OCI-M2 (cell line): ENCODE measurements at regions not wholly inside any gene's neighbourhood (a gene's known extent, or its start where the extent isn't known, plus 50 kb on each side); places are given as distances from the start of the nearest gene placed in this dataset.
"Not testable (repeated sequence)": the region's sequence is repeated elsewhere in the genome, so short reads cannot be mapped to it uniquely, and the experiment has no call there.

ENCODE experiments used
- DNase-seq: peaks from one replicate; lab custom pipeline; 2025; ENCODE audit not compliant: unreplicated experiment; lab: John Stamatoyannopoulos, UW

DNA sequence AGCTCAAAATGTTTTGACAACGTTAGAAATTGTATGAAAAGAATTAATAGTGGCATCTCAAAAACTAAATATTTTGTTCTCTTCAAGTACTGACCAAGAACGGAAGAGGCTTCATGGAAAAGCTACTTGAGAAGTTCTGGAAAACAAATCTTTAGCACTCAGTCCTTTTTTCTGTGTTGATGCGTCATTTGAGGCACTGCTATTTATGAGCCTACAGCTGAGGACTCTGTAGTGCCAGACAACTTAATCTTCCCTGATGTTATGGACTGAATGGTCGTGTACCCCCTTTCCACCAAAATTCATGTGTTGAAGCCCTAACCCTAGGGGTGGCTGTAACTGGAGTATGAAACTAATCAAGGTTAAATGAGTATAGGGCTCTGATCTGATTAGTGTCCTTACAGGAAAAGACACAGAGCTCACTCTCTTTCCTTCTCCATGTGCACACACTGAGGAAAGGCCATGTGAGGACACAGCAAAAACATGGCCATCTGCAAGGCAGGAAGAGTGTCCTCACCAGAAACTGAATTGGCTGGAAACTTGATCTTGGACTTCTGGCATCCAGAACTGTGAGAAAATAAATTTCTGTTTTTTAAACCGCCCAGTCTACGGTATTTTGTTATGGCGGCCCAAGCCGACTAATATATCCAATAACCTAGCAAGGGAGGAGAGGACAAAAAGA is 337.0 kb upstream of the CLEC14A start:
- no peak for DNase-seq

GRCh38 chr14:38589747-38590350 is 334.0 kb upstream of the CLEC14A start:
- no peak for DNase-seq

GRCh38 chr14:38583471-38583870 is 327.6 kb upstream of the CLEC14A start:
- no peak for DNase-seq

GRCh38 chr14:38578278-38578681 is 322.4 kb upstream of the CLEC14A start:
- no peak for DNase-seq

- no peak for DNase-seq
Observed at GRCh38 chr14:38567703-38568102, 311.8 kb upstream of the CLEC14A start.

DNA sequence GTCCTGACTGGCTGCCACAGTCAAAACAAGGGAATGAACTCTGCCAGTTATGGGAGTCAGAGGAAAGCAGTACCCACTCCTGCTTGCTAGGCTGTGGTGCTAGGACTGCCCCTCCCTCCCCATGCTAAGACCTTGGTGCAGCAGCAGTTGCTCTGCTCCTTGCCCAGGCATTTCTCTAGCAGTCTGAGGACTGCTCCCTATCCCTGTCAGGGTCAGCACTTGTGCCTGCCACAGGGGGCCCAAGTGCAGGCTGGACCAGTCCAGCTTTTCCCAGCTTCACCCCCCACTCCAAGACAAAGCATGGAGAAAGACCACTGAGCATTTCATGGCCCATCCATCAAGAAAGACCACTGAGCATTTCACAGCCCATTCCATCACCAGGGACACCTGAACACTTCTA is 305.8 kb upstream of the CLEC14A start:
- DNase-seq = no peak

DNA sequence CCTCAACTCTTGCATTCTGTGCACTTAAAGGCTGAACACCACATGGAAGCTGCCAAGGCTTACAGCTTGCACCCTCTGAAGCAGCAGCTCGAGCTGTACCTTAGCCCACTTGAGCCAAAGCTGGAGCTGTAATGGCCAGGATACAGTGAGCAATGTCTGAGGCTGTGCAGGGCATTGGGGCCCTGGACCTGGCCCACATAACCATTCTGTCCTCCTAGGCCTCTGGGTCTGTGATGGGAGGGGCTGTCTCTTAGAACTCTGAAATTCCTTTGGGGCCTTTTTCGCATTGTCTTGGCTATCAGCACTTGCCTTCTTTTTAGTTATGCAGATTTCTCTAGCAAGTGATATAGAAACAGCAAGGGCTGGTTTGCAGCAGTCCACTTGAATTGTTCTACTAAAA is 303.8 kb upstream of the CLEC14A start:
- DNase-seq = no peak

GRCh38 chr14:38557391-38557790 is 301.5 kb upstream of the CLEC14A start:
- not testable (repeated sequence) for DNase-seq

- no peak for DNase-seq
Observed at GRCh38 chr14:38556252-38556651, 300.4 kb upstream of the CLEC14A start.

GRCh38 chr14:38554026-38554425 is 298.1 kb upstream of the CLEC14A start:
- no peak for DNase-seq

GRCh38 chr14:38553586-38553985 is 297.7 kb upstream of the CLEC14A start:
- DNase-seq = no peak

DNA sequence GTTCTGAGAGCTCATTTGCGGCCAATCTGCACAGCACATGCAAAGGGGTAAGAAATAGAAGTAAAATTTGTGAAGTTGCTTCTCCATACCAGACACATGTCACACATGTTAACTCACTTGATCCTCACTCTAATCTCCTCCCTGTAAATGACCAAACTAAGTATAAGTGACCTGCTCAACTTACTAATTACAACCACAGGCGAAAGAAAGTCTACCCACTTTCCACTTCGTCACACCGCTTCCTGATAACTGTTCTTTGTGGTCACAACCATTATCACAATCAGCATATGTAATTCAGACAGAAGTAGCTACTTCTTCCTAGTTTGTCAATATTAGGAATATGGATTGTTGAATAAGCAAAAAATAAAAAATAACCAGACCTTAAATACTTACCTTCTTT is 293.7 kb upstream of the CLEC14A start:
- DNase-seq = no peak

DNA sequence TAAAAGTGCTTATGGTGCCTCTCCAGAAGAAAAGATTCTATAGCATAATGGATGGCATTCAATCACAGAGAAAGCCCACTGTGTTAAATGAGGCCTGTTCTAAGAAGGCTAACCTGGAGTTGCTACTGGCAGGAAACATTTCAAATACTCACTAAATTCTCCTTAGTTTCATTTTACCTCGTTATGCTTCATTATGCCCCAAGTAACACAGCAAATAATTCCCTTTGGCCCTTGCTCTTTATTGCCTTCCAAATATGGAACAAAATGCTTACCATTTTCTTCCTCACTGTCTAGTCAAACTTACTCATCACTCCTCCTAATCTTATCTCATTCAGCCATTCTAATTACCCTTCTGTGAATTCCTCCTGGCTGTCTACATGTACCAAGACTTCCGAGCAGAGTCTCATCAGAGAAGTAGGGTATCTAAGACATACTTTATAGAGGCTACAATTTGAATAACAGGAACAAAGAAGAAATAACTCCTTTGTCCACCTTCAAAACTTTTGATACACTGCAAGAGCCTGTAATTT is 292.1 kb upstream of the CLEC14A start:
- DNase-seq = no peak

- no peak for DNase-seq
Observed at GRCh38 chr14:38546932-38547551, 291.1 kb upstream of the CLEC14A start.

DNA sequence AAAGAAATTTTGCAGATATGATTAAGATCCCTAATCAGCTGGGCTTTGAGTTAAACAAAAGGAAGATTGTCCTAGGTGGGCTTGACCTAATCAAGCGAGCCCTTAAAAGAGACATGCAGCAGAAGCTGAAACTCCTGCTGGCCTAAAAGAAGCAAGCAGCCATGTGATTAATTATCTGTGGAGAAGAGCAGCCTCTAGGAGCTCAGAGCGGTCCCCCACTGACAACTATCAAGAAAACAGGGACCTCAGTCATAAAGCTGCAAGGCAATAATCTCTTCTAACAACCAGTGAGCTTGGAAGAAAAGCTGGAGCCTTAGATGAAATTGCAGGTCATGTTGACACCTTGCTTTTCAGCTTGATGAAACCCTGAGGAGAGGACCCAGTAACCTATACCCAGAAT is 288.9 kb upstream of the CLEC14A start:
- DNase-seq = no peak

GRCh38 chr14:38543851-38544250 is 288.0 kb upstream of the CLEC14A start:
- not testable (repeated sequence) for DNase-seq

GRCh38 chr14:38538053-38538452 is 282.2 kb upstream of the CLEC14A start:
- not testable (repeated sequence) for DNase-seq

GRCh38 chr14:38536376-38537038 is 280.6 kb upstream of the CLEC14A start:
- no peak for DNase-seq

- no peak for DNase-seq
Observed at GRCh38 chr14:38528582-38528981, 272.7 kb upstream of the CLEC14A start.

DNA sequence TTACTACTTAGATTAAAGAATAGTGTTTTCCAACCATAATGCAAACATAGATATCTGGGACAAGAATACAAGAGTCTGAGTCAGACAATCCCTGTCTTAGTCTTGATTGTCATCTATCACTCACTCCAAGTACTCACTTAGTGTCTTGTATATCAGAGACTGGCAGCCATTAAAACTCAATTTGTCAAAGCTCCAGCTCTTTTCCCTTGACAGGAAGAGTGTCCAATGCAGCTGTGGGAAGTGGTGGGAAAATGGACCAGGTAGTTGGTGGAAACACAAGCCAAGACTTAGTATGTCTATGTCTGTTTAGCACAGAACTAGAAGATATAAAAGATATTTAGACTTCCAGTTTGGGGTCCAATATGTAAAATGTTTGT is 271.6 kb upstream of the CLEC14A start:
- DNase-seq = no peak

DNA sequence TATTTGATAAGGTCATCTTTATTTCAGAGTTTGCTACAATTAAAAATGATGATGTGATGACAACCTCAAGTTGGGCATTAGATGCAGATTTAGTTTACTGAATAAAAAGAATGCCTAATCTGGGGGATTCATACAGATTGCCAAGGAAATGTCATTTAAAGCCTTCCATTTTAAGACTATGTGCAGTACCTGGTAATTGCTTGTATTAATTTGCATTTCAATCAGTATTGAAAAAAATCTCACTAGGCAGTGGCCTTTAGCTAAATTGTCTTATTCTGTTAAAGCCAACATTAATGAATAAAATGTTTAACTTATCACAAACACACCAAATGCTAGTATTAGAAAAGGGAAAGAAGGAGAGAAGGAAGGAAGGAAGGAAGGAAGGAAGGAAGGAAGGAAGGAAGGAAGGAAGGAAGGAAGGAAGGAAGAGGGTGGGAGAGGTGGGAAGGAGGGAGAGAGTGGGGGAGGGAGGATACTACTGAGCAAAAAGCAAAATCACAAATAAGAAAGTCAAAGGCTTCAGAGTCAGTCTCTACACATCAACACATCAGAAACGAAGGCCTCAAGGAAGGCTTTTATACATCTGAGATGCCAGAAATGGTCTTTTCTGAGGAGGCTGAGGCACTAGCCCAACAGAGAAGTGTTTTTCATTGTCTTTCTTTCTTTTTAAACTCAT is 271.1 kb upstream of the CLEC14A start:
- no peak for DNase-seq
